Neuronal stem cell (in vitro differentiated cells): ENCODE measurements at regions not wholly inside any gene's neighbourhood (a gene's known extent, or its start where the extent isn't known, plus 50 kb on each side); places are given as distances from the start of the nearest gene placed in this dataset.

ENCODE experiments used
- DNase-seq: peaks from one replicate; pipeline ENCODE4 v3.0.0-alpha.2; 2013; ENCODE audit warnings: low spot score
- H2AFZ ChIP-seq: one replicate; pipeline ENCODE4 v1.6.1; 2013; ENCODE audit warnings: mild to moderate bottlenecking, low read length, inconsistent platforms
- H2AK5ac ChIP-seq: 2 replicates; pipeline ENCODE4 v1.6.1; 2013; ENCODE audit warnings: low read depth, mild to moderate bottlenecking, inconsistent platforms, low read length, moderate library complexity, mixed read lengths
- H2BK120ac ChIP-seq: 2 replicates; pipeline ENCODE4 v1.6.1; 2013; ENCODE audit warnings: low read depth, mild to moderate bottlenecking, inconsistent platforms, low read length, moderate library complexity, mixed read lengths
- H2BK12ac ChIP-seq: one replicate; pipeline ENCODE4 v1.6.1; 2013; ENCODE audit warnings: low read length, inconsistent platforms
- H2BK15ac ChIP-seq: 2 replicates; pipeline ENCODE4 v1.6.1; 2013; ENCODE audit warnings: mild to moderate bottlenecking, low read length, inconsistent platforms, mixed read lengths
- H2BK5ac ChIP-seq: one replicate; pipeline ENCODE4 v1.6.1; 2013; ENCODE audit warnings: inconsistent platforms, mild to moderate bottlenecking, low read length, moderate library complexity
- H3K14ac ChIP-seq: one replicate; pipeline ENCODE4 v1.6.1; 2013; ENCODE audit warnings: low read length, inconsistent platforms
- H3K18ac ChIP-seq: 2 replicates; pipeline ENCODE4 v1.6.1; 2013; ENCODE audit warnings: low read length, inconsistent platforms
- H3K23ac ChIP-seq: 2 replicates; pipeline ENCODE4 v1.6.1; 2013; ENCODE audit warnings: low read depth, mild to moderate bottlenecking, mixed read lengths, low read length, inconsistent platforms; ENCODE audit not compliant: poor library complexity
- H3K27ac ChIP-seq: replicated peaks from 3 replicates; pipeline ENCODE4 v1.5.1; 2013; ENCODE audit warnings: low read length, inconsistent platforms
- H3K27me3 ChIP-seq, 3 experiments: 2 replicates each; pipeline ENCODE4 v1.6.1; 2013; ENCODE audit warnings: low read length in 3 of 3, mild to moderate bottlenecking in 2 of 3, inconsistent platforms in 1 of 3, low read depth in 1 of 3, mixed read lengths in 1 of 3, moderate library complexity in 1 of 3; ENCODE audit not compliant: control insufficient read depth in 3 of 3, insufficient read depth in 3 of 3
- H3K36me3 ChIP-seq, 2 donors: replicated peaks in 1 of 2; 2 replicates each; pipeline ENCODE4 v1.6.1; 2013; ENCODE audit warnings: low read length in 2 of 2; ENCODE audit not compliant: control insufficient read depth in 2 of 2, insufficient read depth in 2 of 2
- H3K4ac ChIP-seq: 2 replicates; pipeline ENCODE4 v1.6.1; 2013; ENCODE audit warnings: inconsistent platforms, mild to moderate bottlenecking, low read length, moderate library complexity
- H3K4me1 ChIP-seq, 2 donors: 1 replicate in 1 of 2; 2 replicates in 1 of 2; pipeline ENCODE4 v1.6.1; 2013; ENCODE audit warnings: low read length in 2 of 2, low read depth in 1 of 2; ENCODE audit not compliant: control insufficient read depth in 2 of 2, insufficient read depth in 1 of 2
- H3K4me2 ChIP-seq: one replicate; pipeline ENCODE4 v1.6.1; 2013; ENCODE audit warnings: mild to moderate bottlenecking, low read length, inconsistent platforms; ENCODE audit not compliant: insufficient read depth, poor library complexity, severe bottlenecking
- H3K4me3 ChIP-seq, 2 donors: 2 replicates each; pipeline ENCODE4 v1.5.1; 2013; ENCODE audit warnings: low read length in 2 of 2, mild to moderate bottlenecking in 2 of 2, inconsistent platforms in 1 of 2, moderate library complexity in 1 of 2
- H3K79me1 ChIP-seq: one replicate; pipeline ENCODE4 v1.6.1; 2013; ENCODE audit warnings: low read depth, mild to moderate bottlenecking, inconsistent platforms, low read length, moderate library complexity
- H3K9ac ChIP-seq: one replicate; pipeline ENCODE4 v1.6.1; 2013; ENCODE audit warnings: mild to moderate bottlenecking, low read depth, low read length, inconsistent platforms; ENCODE audit not compliant: poor library complexity
- H3K9me3 ChIP-seq, 2 donors: replicated peaks in 1 of 2; 2 replicates each; pipeline versions ENCODE3 to v1.6.1; 2013; ENCODE audit warnings: low read length in 2 of 2, mild to moderate bottlenecking in 2 of 2, inconsistent platforms in 1 of 2, low read depth in 1 of 2, mixed read lengths in 1 of 2, moderate library complexity in 1 of 2; ENCODE audit not compliant: control insufficient read depth in 2 of 2, insufficient read depth in 1 of 2
- H4K8ac ChIP-seq: one replicate; pipeline ENCODE4 v1.6.1; 2013; ENCODE audit warnings: low read depth, mild to moderate bottlenecking, inconsistent platforms, low read length, moderate library complexity
- H4K91ac ChIP-seq: one replicate; pipeline ENCODE4 v1.6.1; 2013; ENCODE audit warnings: low read length, low read depth, mild to moderate bottlenecking, inconsistent platforms; ENCODE audit not compliant: poor library complexity
- WGBS, 2 donors: extraction: QIAGEN DNeasy Blood & Tissue Kit; methylation state at CpG; one replicate each; pipeline ENCODE4 v1.1.7; 2013; ENCODE audit warnings: missing lambda C conversion rate in 2 of 2, mixed read lengths in 1 of 2; ENCODE audit not compliant: insufficient read length in 2 of 2, insufficient replicate concordance in 1 of 2; ENCODE audit errors: extremely low coverage in 2 of 2; 5-methylcytosine and 5-hydroxymethylcytosine counted together

DNA sequence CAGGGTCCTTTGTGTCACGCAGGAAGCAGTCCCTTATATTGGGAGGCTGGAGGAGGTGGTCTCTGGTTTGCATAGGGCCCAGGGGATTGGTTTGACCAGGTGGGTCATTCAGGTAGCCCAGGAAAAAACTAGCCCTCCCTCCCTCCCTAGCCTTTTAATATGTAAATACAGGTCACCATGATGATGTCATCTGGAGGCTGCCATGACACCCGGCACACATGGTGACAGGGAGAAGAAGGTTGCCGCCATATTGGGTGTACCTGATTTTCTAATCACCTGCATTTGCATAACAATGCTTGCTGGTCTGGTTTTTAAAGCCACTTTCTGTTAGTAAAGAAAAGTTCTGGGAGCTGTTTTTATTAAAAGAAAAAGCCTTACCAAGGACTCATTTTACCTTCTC is 791.0 kb upstream of the ADGRL4 start:
- Histone ChIP-seq H3K4me3 (no peak overlapping the region), H3K4me1 (no peaks in the 10 kb centered on the region), H3K14ac (no peak overlapping the region), H2BK12ac (no peak overlapping the region), H3K27ac (no peak overlapping the region), H3K79me1 (no peaks in the 10 kb centered on the region), H3K18ac (no peak overlapping the region), H3K4me2 (no peak overlapping the region), H2AFZ (peak overlapping the region; percentile 52), H2AK5ac (no peak overlapping the region), H3K4ac (no peak overlapping the region), H2BK15ac (no peak overlapping the region), H3K36me3 (no peaks in the 10 kb centered on the region), H2BK5ac (no peak overlapping the region), H3K9me3 (no peaks in the 10 kb centered on the region), H4K8ac (no peak overlapping the region), H2BK120ac (no peak overlapping the region), H3K27me3 (no peaks in the 10 kb centered on the region), H3K9ac (no peak overlapping the region), H3K23ac (no peak overlapping the region), H4K91ac (no peak overlapping the region)
- WGBS, 2 donors: no CpG with 5 or more reads among the region's 3 CpGs
- no peak for DNase-seq

- Histone ChIP-seq H3K14ac (no peak overlapping the region), H2BK120ac (no peak overlapping the region), H4K8ac (no peak overlapping the region), H2BK15ac (no peak overlapping the region), H3K4me2 (no peak overlapping the region), H4K91ac (no peak overlapping the region), H2BK5ac (no peak overlapping the region), H3K4me1 (no peaks in the 10 kb centered on the region), H3K79me1 (no peaks in the 10 kb centered on the region), H3K36me3 (no peaks in the 10 kb centered on the region), H3K9ac (no peak overlapping the region), H3K4me3 (no peak overlapping the region), H3K23ac (no peak overlapping the region), H3K18ac (no peak overlapping the region), H2AFZ (peak overlapping the region; percentile 52), H2BK12ac (no peak overlapping the region), H3K9me3 (no peaks in the 10 kb centered on the region), H3K27me3 (no peaks in the 10 kb centered on the region), H2AK5ac (no peak overlapping the region), H3K4ac (no peak overlapping the region), H3K27ac (no peak overlapping the region)
- DNase-seq: no peak
- no CpG with 5 or more reads among the region's 1 CpG for WGBS, 2 donors
Measured at GRCh38 chr1:79796434-79796833, 789.9 kb upstream of the ADGRL4 start.

DNA sequence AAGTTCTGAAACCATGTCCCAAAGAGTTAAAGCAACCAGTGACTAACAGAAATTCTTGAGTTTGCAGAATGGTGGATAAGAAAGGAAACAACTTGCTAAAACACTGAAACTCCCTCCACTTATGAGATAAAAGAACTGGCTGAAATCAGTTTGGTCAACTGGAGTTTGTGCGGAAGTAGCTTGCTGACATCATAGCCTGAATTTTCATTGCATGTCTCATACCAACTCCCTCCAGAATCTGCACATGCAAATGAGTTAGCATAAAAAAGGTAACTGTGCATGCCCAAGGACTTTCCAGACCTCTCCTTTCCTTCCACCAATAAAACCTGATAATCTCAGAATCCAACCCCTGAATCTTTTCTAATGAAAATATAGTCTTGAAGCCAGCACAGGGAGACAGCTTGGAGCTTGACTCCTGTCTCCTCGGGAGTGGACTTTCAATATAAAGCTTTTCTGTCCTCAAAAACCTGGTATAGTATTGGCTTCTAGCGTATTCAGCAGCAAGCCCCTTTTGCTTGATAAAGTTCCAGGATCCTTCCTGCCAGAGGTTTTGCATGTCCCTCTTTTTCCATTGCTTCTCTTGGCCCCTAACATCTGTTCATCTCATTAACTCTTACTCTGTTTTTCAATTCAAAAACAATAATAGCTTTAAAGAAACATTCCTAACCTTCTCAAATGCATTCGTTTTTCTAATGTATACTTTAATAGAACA is 785.8 kb upstream of the ADGRL4 start:
- Histone ChIP-seq H3K4me2 (no peak overlapping the region), H2BK15ac (no peak overlapping the region), H3K36me3 (no peaks in the 10 kb centered on the region), H3K4me1 (no peaks in the 10 kb centered on the region), H3K9me3 (no peaks in the 10 kb centered on the region), H4K91ac (no peak overlapping the region), H2BK12ac (no peak overlapping the region), H3K18ac (no peak overlapping the region), H3K4me3 (no peak overlapping the region), H3K27me3 (no peaks in the 10 kb centered on the region), H2AK5ac (no peak overlapping the region), H2AFZ (peak overlapping the region; percentile 46), H4K8ac (no peak overlapping the region), H3K23ac (no peak overlapping the region), H3K79me1 (no peaks in the 10 kb centered on the region), H3K4ac (no peak overlapping the region), H3K27ac (no peak overlapping the region), H2BK5ac (no peak overlapping the region), H3K9ac (no peak overlapping the region), H2BK120ac (no peak overlapping the region), H3K14ac (no peak overlapping the region)
- no CpG with 5 or more reads among the region's 4 CpGs for WGBS, 2 donors
- DNase-seq: no peak

DNA sequence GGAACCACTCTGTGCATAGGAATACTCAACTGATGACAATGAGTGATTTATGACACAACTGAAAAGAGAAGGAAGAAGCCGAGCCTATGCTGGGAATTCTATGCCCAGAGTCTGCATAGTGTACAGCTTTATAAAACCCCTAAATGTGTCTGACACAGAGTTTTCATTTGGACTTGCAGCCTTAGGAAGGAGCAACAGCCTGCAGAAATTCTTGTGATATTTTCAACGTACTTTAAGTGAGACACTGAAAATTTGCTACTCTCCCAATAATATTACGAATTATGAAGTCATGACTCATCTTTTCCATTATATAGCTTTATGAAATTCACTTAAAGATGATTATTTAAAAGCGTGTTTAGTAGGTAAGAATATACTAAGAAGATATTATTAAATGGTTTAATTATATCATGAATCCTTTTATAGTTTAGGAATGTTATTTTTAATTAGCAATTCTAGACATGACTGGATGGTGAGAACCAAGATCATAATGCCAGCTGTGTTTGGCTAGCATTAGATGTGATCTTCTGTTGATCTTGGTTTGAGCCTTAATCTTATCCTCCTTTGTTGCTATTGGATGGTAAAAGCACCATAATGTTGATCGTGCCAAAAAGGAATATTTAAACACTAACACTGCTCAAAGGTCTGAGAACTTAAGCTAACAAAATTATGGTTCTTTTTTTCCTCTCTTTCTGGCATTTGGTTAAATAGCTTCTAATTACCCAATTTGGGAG is 785.1 kb upstream of the ADGRL4 start:
- WGBS, 2 donors: 100% methylated on average over 1 of the region's 5 CpGs; no CpG with 5 or more reads in 1 of the 2 donors
- no peaks in the 10 kb centered on the region for H3K4me1 ChIP-seq
- H3K4ac ChIP-seq: no peak overlapping the region
- H2AK5ac ChIP-seq: no peak overlapping the region
- H3K36me3 ChIP-seq: no peaks in the 10 kb centered on the region
- peaks cover 0 to under 1% of the 10 kb centered on the region in 2 donors for H3K9me3 ChIP-seq
- no peak overlapping the region for H2BK120ac ChIP-seq
- no peak overlapping the region for H3K9ac ChIP-seq
- no peak overlapping the region for H2BK12ac ChIP-seq
- DNase-seq: no peak
- no peak overlapping the region for H3K14ac ChIP-seq
- no peak overlapping the region for H3K4me2 ChIP-seq
- no peak overlapping the region for H2BK15ac ChIP-seq
- no peaks in the 10 kb centered on the region for H3K79me1 ChIP-seq
- no peak overlapping the region for H3K18ac ChIP-seq
- H3K4me3 ChIP-seq: no peak overlapping the region
- H4K8ac ChIP-seq: no peak overlapping the region
- H2AFZ ChIP-seq: peak overlapping the region; percentile 46
- no peak overlapping the region for H4K91ac ChIP-seq
- H3K23ac ChIP-seq: no peak overlapping the region
- H2BK5ac ChIP-seq: no peak overlapping the region
- H3K27ac ChIP-seq: no peak overlapping the region
- no peaks in the 10 kb centered on the region for H3K27me3 ChIP-seq
